HG03045 (cell line): ENCODE measurements at regions not wholly inside any gene's neighbourhood (a gene's known extent, or its start where the extent isn't known, plus 50 kb on each side); places are given as distances from the start of the nearest gene placed in this dataset.
A peak's percentile ranks its signal among the peaks of the same experiment; 100 is the strongest.

Experiments
- ATAC-seq: cut with Tn5 transposase; IDR thresholded peaks from one replicate; pipeline ENCODE4 v1.9.1; 2021; ENCODE audit warnings: mild to moderate bottlenecking, moderate library complexity; ENCODE audit not compliant: unreplicated experiment

GRCh38 chr4:116877069-116877468 lies 208.3 kb downstream of the TRAM1L1 start:
- no peak for ATAC-seq

- no peak for ATAC-seq
Observed at GRCh38 chr4:116872941-116873340, 212.4 kb downstream of the TRAM1L1 start.

- ATAC-seq: no peak
Observed at GRCh38 chr4:116872308-116872707, 213.1 kb downstream of the TRAM1L1 start.

- ATAC-seq: no peak
Observed at GRCh38 chr4:116870686-116871085, 214.7 kb downstream of the TRAM1L1 start.

- ATAC-seq: no peak
Observed at GRCh38 chr4:116866106-116866505, 219.3 kb downstream of the TRAM1L1 start.

GRCh38 chr4:116862592-116862991 lies 222.8 kb downstream of the TRAM1L1 start:
- ATAC-seq: no peak

GRCh38 chr4:116860891-116861290 lies 224.5 kb downstream of the TRAM1L1 start:
- no peak for ATAC-seq

- no peak for ATAC-seq
Observed at GRCh38 chr4:116849620-116850019, 235.8 kb downstream of the TRAM1L1 start.

- ATAC-seq: no peak
Observed at GRCh38 chr4:116847616-116848015, 237.8 kb downstream of the TRAM1L1 start.

GRCh38 chr4:116839826-116840225 lies 245.6 kb downstream of the TRAM1L1 start:
- no peak for ATAC-seq

- no peak for ATAC-seq
Observed at GRCh38 chr4:116838609-116839008, 246.8 kb downstream of the TRAM1L1 start.

- ATAC-seq: no peak
Observed at GRCh38 chr4:116829187-116829586, 256.2 kb downstream of the TRAM1L1 start.

- ATAC-seq: no peak
Observed at GRCh38 chr4:116824172-116824571, 261.2 kb downstream of the TRAM1L1 start.

- no peak for ATAC-seq
Observed at GRCh38 chr4:116811730-116812129, 273.6 kb downstream of the TRAM1L1 start.

GRCh38 chr4:116796022-116796421 lies 289.4 kb downstream of the TRAM1L1 start:
- ATAC-seq: no peak

GRCh38 chr4:116788723-116789122 lies 296.7 kb downstream of the TRAM1L1 start:
- no peak for ATAC-seq

- no peak for ATAC-seq
Observed at GRCh38 chr4:116755051-116755450, 330.3 kb downstream of the TRAM1L1 start.

- no peak for ATAC-seq
Observed at GRCh38 chr4:116752027-116752426, 333.3 kb downstream of the TRAM1L1 start.

- no peak for ATAC-seq
Observed at GRCh38 chr4:116736756-116737155, 348.6 kb downstream of the TRAM1L1 start.

GRCh38 chr4:116734178-116734577 lies 351.2 kb downstream of the TRAM1L1 start:
- ATAC-seq: no peak

- no peak for ATAC-seq
Observed at GRCh38 chr4:116733370-116733769, 352.0 kb downstream of the TRAM1L1 start.

GRCh38 chr4:116726523-116726922 lies 358.9 kb downstream of the TRAM1L1 start:
- no peak for ATAC-seq

- peak; percentile 88 for ATAC-seq
Observed at GRCh38 chr4:116724249-116724648, 361.1 kb downstream of the TRAM1L1 start.

GRCh38 chr4:116705466-116705865 lies 379.9 kb downstream of the TRAM1L1 start:
- ATAC-seq: no peak
